AG20443 (cell line): ENCODE measurements at regions not wholly inside any gene's neighbourhood (a gene's known extent, or its start where the extent isn't known, plus 50 kb on each side); places are given as distances from the start of the nearest gene placed in this dataset.

Source experiments
- DNase-seq: peaks from one replicate; pipeline ENCODE4 v3.0.0; 2012; ENCODE audit warnings: low spot score, mixed read lengths

DNA sequence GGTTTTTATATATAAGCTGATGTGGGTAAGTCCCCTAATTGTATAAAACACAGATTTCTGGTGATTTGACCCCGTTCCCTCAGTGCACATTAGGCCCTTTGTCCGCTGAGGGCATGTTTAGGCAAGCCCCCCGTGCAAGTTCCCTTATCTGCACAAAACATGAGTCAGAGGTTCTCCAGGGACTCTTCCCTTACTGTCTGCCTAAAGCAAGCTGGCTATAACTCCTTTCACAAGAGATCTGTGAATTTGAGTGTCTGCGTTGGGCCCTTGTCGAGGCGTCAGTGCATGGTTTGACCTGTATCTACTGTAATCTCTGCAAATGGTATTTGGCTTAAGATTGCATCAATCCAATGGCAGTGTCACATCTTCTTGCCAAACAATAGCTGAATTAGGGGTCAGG lies 712.8 kb downstream of the CDH8 start:
- no peak for DNase-seq

DNA sequence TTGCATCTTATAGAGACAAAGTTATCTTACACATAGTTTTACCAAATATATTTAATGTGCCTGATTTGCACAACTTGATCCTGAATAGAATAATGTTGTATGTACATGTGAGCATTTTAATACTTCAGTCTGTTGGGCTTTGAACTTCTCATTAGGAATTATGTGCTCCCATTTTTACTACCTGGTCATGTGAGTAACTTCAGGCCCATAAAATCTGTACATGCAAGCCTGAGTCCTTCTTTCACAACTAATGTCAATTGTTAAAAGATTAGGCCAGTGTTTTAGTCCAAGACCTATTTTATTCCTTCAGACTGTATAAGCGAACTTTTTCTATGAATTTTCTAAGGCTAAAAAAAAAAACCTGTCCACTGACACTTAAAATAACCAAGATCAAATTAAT lies 715.4 kb downstream of the CDH8 start:
- no peak for DNase-seq

DNA sequence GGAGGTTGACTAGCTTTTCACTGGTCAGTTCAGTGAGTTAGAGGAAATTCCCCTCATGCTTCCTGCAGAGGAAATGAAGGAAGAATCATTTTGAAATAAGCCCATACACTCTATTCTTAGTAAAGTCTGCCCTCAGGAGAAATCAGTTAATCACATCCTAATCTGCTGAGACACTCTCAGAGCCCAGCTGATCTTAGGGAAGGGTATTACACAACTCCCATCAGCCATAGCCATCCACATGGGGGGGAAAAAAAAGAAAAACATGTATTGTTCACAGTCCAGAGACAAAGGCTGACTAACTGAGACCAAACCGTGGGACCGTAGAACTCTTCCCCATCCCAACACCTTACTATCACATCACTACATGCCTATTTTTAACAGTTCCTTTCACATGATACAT lies 722.3 kb downstream of the CDH8 start:
- no peak for DNase-seq

DNA sequence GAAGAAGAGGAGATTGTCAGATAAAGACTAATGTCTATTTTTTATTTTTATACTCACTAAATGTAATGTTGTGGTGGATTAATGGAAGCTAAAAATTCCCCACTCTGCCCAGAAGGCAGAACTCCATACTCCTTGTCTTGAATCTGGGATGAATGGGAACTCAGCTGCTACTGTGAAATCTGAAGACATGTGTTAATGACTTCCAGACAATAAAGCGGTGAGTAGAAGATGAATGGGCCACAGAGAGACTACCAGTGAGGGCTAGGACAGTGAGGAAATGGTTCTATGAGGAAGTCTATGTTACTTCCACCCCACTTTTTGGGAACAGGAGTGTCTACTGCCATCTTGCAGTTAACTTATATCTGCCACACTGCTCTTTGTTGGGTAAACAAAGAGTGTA lies 726.9 kb downstream of the CDH8 start:
- DNase-seq: no peak

DNA sequence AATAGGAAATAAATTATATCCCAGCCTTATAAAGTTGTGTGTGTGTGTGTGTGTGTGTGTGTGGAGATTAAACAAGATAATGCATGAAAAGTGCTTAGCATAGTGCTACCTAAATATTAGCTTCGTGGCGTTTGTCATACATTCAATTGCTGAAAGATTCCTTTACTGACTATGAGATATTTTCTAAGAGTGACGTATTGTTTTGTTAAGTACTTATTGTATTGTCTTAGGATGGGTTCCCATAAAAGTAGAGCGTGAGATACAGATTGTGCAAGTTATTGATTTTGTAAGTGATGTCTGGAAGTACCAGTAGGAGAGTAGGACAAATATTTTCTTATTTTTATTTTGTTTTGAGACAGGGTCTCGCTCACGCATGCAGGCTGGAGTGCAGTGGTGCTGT lies 730.0 kb downstream of the CDH8 start:
- DNase-seq: no peak

DNA sequence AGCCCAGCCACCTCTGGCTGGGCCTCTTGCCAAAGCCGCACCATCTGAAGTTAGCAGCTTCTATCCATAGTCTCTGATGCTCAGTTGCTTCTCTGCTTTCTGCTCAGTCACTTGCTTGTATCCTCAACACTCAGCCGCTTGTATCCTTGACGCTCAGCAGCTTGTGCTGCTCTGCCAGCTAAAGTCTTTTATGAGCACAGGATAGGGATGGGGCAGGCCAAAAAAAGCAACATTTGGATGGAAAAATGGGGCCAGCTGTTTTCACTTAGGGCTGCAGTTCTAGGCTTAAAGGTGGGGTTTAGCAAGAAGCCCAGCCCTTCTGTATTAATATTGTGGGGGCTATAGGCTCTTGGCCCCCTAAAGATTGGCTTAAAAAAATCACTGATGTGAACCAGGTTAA lies 739.4 kb downstream of the CDH8 start:
- DNase-seq: no peak

DNA sequence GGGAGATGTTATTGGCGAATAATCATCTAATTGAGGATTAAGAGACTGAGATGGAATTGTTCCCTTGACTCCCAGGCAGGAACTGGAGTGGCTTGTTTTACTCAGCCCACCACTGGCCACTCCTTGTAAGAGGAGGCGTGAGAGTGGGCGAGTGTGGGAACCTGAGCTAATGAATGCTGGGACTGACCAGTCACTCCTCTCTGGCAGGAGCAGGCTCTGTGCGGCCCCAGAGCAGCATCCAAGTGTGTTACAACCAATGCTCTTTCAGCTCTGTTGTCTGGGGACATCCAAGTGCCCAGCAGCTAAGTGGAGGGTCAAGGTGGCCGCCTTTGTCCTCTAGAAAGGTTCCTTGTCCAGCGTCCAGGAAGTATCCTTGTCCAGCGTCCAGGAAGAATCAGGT lies 739.9 kb downstream of the CDH8 start:
- no peak for DNase-seq

DNA sequence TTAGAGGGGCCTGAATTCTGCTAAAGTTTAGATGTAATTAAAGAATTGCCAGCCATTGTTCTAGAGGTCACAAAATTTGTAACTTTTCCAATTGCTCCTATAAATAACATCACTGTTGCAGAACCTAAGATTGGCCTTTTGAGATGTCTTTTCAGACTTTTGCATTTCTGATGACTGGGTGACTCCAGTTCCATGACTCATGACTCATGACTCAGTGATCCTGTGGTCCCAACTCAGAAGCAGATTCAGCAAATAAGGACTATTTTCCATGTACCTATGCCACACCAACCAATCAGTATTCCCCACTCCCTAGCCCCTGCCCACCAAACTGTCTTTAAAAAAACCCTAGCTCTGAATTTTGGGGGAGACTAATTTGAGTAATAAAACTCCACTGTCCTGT lies 740.9 kb downstream of the CDH8 start:
- DNase-seq: no peak

DNA sequence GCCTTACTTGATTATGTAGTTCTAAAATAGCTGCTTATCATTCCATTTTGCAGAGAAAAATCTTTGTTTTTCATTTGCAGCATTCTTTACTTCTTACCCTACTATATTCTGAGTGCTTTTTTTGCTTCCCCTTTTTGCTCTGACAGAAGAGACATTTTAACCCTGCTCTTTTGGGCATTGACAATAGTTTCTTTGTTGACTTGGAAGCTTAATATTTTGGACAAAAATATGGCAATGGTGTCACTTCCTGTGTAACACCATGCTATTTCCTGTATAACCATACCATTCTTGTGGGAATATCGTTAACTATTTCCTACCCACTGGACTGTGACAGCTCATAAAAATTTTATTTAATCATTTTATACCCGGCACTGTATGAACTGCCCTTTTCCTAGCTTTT lies 747.1 kb downstream of the CDH8 start:
- no peak for DNase-seq

DNA sequence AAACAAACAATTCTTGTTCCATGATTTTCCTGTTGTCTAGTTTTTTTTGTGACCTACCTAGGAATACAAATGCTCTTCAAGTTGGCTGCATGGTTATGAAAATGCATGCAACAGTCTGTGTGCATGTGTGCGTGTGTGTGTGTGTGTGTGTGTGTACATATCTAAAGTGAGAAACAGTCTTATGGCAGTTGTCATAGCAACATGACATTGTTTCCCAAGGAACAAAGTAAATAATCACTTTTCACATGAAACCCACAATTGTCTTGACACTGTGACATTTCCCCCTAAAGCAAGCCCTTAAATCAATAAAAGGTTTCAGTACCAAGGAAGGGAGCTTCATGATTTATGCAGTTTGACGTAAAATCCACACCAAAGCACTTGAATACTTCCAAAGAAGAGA lies 758.4 kb downstream of the CDH8 start:
- DNase-seq: no peak

DNA sequence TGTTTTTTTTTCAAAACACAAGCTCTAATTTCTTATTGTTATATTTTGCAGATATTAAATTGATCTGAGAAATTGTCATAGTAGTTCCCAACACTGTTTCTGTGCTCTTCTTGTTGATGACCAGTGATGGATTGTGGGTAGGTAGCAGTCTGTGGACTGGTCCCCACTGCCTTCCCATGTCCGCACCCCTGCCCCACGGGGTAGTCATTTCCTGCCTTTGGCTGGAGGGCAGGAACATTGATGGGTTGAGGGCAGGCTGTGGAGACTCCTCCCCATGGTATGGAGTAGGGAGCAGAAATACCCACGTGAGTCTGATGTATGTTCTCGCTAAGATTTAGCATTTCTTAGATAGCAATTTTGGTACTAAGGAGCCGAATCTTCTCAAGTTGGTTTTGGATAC lies 762.0 kb downstream of the CDH8 start:
- DNase-seq: no peak

DNA sequence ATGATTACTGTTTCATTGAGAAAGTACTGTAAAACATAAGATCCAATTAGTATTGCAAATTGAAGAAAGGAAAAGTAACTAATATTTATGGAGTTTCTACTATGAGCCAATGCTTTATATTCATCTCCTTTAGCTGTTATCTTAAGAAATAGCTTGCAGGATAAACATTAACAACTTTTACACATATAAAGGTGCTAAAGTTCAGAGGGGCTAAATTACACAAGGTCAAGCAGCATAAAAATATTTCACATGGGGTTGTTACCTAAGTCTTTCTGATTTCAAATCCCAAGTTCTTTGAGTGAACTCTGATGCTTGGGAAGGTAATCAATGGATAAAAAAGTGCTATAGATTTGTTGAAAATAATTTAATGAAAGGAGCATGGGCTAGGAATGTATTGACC lies 765.5 kb downstream of the CDH8 start:
- DNase-seq: no peak

DNA sequence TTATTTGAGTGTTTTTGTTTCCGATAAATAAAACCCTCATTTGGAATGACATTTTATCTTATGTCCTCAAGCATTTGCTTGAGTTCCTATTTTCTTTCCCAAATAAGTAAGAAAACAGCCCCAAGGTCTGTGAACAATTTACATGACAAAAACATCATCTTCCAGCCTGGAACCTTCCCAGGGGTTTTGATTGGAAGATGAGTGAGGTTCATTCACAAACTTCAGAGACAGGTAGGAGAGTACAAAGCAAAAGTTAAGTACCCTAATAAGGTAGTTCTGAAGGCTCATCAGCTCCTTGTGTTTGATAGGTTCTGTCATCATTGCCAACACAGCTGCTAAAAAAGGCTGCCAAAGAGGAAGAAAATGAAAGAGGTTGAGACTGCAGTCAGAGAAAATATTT lies 772.8 kb downstream of the CDH8 start:
- no peak for DNase-seq

DNA sequence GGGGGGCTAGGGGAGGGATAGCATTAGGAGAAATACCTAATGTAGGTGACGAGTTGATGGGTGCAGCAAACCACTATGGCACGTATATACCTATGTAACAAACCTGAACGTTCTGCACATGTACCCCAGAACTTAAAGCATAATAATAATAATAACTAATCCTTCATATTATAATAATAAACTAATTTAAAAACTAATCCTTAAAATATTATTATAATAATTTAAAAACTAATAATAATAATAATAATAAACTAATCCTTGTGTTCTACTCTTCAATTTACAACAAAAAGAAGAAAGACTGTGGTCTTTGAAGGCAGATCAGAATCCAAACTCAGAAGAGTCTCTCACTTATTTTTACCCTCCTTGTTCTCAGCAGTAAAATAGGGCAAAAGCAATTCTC lies 774.9 kb downstream of the CDH8 start:
- DNase-seq: no peak

DNA sequence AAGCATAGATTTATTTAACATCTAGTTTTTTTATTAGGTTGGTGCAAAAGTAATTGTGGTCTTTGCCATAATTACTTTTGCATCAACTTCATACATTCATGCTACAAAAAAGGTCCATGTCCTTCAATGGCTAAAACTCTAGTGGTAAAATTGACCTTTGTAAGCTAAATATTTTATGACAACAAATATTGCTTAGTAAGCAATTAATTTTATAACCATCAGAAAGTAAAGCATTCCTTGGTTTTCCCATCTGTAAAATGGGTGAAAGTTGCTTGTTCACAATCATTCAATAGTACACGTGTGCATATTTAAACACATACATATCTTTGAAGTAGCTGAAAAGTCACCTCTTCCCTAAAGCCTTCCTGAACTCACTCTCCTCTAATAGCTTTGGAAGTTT lies 789.6 kb downstream of the CDH8 start:
- no peak for DNase-seq

DNA sequence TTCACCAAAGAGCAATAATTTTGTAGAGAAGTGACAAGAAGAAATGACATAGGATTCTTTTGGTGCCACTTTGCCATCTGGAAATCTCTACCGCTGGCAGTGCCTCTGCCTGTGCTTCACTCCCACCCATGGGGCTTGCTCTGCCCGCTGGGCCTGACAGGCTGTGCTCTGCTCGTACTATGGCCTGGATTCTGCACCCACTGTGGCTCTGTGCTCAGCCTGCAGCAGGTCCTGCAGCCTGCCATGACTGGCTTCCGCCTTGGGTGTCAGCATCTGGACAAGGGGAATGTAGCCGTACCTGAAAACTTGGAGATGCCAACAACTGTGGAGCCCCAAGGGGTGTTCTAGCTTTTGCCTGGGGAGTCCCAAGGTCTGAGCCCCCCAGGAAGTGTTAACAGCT lies 792.3 kb downstream of the CDH8 start:
- DNase-seq: no peak

DNA sequence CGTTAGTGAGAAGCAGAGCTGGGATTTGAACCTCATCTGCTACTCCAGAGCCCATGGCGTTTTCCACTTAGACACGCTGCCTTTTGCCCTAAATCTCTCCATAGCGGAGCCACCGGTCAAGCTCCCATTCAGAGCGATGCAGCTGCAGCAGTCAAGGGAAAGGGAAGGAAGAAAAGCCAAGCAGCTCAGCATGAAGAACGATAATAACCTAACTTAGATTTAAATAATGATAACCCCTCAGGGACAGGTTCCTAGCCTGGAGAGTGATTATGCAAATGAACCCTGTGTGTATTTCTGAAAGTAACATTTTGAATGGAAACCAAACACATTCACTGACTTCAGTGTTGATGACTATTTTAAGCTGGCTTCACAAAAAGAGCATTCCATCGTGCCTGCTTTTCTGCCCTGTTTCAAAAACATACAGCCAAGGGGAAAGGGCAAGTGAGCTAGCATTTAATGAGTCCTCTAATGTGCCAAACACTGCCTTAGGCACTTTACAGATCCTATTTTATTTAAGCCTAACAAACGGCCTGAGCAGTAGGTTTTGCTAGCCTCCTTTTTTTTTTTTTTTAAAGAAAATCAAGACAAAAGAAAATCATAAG lies 798.3 kb downstream of the CDH8 start:
- DNase-seq: no peak

DNA sequence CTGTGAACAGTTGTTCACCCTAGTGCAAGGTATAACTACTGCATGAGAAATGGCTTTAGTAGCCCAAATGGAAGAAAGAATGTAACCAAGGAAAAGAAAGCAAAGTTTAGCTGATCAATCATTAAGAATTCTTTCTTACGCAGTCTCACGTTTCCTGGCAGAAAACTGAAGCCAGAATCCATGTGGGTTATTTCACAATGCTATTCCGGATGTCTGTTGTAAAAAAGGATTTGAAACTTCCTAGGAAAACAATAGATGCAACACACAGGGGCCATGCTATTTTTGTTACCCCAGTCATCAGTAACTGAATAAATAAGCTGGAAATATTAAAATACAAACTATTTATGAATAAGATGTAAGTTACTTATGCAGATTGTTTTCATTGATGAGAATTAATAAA lies 802.5 kb downstream of the CDH8 start:
- DNase-seq: no peak

DNA sequence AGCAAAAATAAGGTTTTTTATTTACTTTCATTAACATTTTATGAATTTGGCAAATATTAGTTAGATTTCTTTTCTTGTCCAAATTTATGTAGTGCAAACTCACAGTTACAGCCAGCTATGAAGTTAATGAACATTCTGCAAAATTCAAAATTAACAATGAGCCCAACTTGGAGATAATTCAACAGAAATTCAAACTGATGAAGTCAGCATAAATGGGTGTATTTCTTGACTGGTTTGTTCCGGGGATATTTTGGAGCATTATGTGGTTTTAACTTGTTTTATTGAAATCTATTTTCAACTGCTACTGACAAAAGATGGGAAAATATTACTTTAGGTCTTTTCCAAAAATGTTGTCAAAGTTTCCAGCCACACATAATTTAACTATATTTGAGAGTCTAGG lies 807.9 kb downstream of the CDH8 start:
- no peak for DNase-seq

DNA sequence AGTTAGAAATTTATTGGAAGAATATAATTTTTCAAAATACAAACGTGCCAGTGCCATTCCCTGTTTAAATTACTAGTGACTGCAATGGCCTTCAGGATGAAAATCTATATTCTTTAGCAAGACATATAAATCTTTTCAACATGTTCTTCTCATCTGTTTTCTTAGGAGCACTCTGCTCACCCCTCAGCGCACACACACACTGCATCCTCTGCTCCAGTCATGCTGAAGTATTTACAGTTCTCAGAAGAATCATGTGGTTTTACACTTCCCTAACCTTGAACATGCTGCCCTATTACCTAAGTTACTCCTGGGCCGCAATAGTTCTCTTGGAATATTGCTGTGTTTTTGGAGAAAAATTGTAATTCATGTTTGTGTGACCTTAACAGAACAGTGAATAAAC lies 820.6 kb downstream of the CDH8 start:
- no peak for DNase-seq

DNA sequence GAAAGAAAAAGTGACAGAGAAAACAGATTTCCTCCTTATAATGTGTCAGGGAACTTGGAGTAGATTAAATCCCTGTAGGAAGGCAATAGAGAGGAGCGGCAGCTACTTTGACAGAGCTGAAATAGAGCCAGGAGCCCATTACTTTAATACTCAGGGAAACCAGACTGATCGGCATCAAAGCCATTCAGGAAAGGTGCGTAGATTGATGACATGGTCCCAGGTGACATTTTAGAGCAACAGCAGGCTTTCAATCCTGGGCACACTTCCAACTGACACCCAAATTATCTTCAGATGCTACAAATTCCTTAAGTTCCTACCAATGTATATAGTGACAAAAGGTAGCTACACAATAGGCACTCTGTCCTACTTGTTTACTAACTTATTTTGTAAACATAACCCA lies 821.5 kb downstream of the CDH8 start:
- no peak for DNase-seq

DNA sequence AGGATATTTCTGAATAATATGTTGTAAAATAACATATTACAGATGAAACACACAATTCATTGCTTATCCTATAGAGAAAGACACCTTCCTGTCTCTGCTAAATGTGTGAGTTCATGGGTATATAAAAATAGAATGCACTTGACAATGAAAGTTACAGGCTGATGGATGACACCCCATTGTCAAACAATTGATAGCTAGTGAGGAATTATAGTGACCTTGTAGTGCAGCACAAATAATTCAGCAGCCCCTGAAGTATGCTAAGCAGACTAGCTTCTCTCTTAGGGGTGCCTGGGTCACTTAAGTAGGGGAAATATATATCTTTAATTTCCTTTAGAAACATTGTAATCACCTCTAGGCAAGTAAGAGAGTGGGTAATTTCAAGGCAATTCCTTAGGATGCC lies 826.2 kb downstream of the CDH8 start:
- DNase-seq: no peak

DNA sequence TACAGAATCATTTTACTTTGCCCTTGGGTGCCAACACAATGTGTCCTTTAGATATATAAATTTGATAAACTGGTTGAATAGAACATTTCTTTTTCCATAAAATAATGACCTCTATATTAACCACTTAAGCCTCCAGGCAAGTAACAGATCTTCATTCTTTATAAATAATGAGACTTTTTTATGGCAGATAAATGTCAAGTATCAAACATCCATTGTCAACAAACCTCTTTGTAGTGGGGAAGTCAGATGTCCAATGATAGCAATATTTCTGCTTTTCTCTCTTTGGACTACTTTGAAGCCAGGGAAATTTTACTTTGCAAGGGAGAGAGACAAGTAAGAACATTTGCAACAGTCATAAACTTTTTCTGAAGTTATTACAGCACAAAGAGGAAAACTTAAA lies 841.2 kb downstream of the CDH8 start:
- DNase-seq: no peak

DNA sequence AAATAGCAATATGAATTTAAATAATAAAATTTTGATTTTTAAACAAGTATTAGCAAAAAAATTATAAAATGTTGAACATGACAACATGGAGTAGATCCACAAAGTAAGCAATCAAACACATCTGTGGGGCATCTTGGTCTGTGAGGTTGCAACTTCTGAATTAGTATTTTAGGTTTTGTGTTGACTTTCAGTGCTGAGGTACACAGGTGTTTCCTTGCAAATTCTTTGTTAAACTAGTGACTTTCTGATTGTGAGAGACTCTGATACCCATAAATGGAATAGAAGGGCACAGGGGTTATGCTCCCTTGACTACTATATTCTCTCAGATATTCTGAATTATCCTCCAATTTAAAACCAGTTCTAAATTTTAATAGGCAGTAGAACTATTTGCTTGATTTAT lies 841.7 kb downstream of the CDH8 start:
- no peak for DNase-seq

DNA sequence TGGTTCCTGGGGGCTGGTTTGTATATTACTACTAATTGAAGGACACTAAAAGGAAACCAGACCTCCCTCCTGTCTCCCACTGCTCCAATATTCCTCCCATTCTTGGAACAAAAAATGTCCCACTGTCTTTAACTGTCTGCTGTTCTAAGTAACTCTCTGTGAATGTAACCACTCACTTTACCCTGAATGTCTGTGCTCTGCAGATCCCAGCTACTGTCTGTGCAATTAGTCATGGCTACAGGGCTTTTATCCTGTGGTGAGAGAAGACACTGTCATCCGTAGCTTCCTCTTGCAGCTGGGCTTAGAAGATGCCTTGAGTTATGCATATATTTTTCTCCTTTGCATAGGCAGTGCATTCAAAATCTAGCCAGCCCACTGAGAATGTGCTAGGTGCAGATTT lies 853.8 kb downstream of the CDH8 start:
- no peak for DNase-seq
